Activated CD8-positive, alpha-beta T cell treated with anti-CD3 and anti-CD28 coated beads for 36 hours (primary cell): ENCODE measurements at regions not wholly inside any gene's neighbourhood (a gene's known extent, or its start where the extent isn't known, plus 50 kb on each side); places are given as distances from the start of the nearest gene placed in this dataset.

Experiments
- ATAC-seq: fragments of 200-7000 bp; cut with Tn5 transposase; one replicate; pipeline ENCODE4 v1.10.0; 2021; ENCODE audit warnings: mild to moderate bottlenecking, moderate library complexity
- CTCF ChIA-PET: fragments of 350-600 bp; sonication (Branson Sonifier 250); formaldehyde crosslinking; loops from one replicate; lab custom pipeline; 2021; ENCODE audit warnings: antibody characterized with exemption; lab: Charles Lee
- POLR2A ChIA-PET: fragments of 350-600 bp; sonication (Branson Sonifier 250); formaldehyde crosslinking; loops from one replicate; lab custom pipeline; 2021; ENCODE audit warnings: antibody characterized with exemption; lab: Charles Lee
- DNase-seq: peaks from one replicate; pipeline ENCODE4 v3.0.0-alpha.2; 2020
- H3K27ac Mint-ChIP-seq: one replicate; pipeline ENCODE4 v1.8.0; 2021; ENCODE audit warnings: mild to moderate bottlenecking, mixed read lengths
- H3K27me3 Mint-ChIP-seq: one replicate; pipeline ENCODE4 v1.8.0; 2021; ENCODE audit warnings: mixed read lengths
- H3K36me3 Mint-ChIP-seq: one replicate; pipeline ENCODE4 v1.8.0; 2021; ENCODE audit warnings: low read depth, mixed read lengths
- H3K4me1 Mint-ChIP-seq: one replicate; pipeline ENCODE4 v1.8.0; 2021; ENCODE audit warnings: low read depth, mixed read lengths
- H3K4me3 Mint-ChIP-seq: one replicate; pipeline ENCODE4 v1.8.0; 2021; ENCODE audit warnings: mild to moderate bottlenecking, moderate library complexity, mixed read lengths
- H3K9me3 Mint-ChIP-seq: one replicate; pipeline ENCODE4 v1.8.0; 2021; ENCODE audit warnings: mixed read lengths
- intact Hi-C: fragments of 100-400 bp; cut with micrococcal nuclease; formaldehyde crosslinking; loops from one replicate; pipeline ENCODE4 v1.10.0; 2022
- TF ChIP-seq, protein P1 (sequence below): fragments of 200-600 bp; IDR thresholded peaks from one replicate; pipeline ENCODE4 v1.8.0; 2022; ENCODE audit warnings: antibody characterized with exemption, mild to moderate bottlenecking

DNA sequence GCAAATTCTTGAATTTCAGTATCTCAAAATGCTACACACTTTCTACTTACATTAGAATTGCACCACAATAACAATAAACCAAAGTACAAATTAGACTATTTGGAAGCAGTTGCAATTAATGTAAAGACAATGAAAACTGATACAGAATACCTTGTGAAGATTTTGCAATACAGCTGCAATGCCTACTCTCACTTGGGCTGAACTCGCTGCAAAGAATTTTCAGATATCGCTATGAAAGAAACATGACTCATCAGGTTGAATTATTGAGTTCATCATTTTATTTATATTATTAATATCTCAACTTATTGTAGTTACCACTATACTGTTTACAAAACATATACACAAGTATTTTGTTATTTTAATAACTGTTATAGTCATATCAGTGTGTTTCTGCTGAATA lies 108.0 kb upstream of the TMTC2 start:
- Mint-ChIP-seq H3K36me3 (no peaks in the 10 kb centered on the region), H3K27ac (no peak overlapping the region), H3K4me3 (no peak overlapping the region), H3K27me3 (no peaks in the 10 kb centered on the region), H3K4me1 (no peaks in the 10 kb centered on the region), H3K9me3 (no peaks in the 10 kb centered on the region)
- CTCF ChIA-PET = no interaction called here
- ATAC-seq (no peak), DNase-seq (no peak)
- intact Hi-C loops = no loop called here
- POLR2A ChIA-PET = no interaction called here
- TF ChIP-seq, protein P1, sequence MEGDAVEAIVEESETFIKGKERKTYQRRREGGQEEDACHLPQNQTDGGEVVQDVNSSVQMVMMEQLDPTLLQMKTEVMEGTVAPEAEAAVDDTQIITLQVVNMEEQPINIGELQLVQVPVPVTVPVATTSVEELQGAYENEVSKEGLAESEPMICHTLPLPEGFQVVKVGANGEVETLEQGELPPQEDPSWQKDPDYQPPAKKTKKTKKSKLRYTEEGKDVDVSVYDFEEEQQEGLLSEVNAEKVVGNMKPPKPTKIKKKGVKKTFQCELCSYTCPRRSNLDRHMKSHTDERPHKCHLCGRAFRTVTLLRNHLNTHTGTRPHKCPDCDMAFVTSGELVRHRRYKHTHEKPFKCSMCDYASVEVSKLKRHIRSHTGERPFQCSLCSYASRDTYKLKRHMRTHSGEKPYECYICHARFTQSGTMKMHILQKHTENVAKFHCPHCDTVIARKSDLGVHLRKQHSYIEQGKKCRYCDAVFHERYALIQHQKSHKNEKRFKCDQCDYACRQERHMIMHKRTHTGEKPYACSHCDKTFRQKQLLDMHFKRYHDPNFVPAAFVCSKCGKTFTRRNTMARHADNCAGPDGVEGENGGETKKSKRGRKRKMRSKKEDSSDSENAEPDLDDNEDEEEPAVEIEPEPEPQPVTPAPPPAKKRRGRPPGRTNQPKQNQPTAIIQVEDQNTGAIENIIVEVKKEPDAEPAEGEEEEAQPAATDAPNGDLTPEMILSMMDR = no peak

DNA sequence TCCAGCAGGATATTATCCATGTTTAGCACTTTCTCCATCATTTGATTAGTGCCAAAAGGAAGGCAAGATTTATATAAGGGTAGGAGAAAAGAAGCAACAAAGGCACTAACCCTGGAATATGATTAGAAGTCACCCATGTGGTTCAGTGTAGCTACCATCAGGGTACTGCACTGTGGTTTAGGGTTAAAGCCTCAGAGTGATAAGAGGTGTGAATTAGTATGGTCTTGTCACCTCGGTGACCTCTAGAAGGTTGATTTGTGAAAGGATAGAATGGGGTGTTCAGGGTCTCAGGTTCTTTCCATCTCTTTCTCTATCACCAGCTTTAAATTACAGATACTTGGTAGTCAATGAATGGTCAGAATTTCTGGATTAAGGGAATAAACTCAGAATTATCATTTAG lies 103.0 kb upstream of the TMTC2 start:
- Mint-ChIP-seq H3K27ac (no peak overlapping the region), H3K4me3 (no peak overlapping the region), H3K4me1 (no peaks in the 10 kb centered on the region), H3K36me3 (no peaks in the 10 kb centered on the region), H3K27me3 (no peaks in the 10 kb centered on the region), H3K9me3 (peaks cover 12% of the 10 kb centered on the region)
- TF ChIP-seq, protein P1 = no peak
- no peak for DNase-seq
- intact Hi-C loops = no loop called here
- ChIA-PET POLR2A (interaction anchor here (0.6 kb wide), 1 partner anchor 959 kb away, joined by 4 read pairs; no protein-coding TSS in a partner anchor), CTCF (no interaction called here)
- no peak for ATAC-seq

DNA sequence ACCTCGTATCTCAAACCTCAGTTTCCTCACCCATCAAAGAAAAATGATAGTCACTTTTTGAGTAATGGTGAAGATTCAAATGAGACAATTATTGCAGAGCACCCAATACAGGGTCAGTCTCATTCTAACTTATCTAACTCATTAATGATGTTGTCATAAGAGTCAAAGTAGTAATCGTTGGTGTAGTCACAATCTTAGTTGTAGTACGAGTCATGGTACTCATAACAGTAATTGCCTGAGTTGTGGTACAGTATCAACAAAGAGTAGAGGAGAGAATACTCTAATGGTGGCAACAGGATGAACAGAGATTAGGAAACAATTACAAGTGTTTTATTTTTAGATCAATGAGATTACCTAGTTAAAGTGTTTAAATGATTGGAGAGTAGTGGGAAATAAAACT lies 93.6 kb upstream of the TMTC2 start:
- TF ChIP-seq, protein P1 = no peak
- no peak overlapping the region for H3K4me3 Mint-ChIP-seq
- ATAC-seq (no peak), DNase-seq (no peak)
- H3K4me1 Mint-ChIP-seq = no peaks in the 10 kb centered on the region
- intact Hi-C loops = no loop called here
- CTCF ChIA-PET = no interaction called here
- H3K9me3 Mint-ChIP-seq = peaks cover 5% of the 10 kb centered on the region
- H3K27me3 Mint-ChIP-seq = no peaks in the 10 kb centered on the region
- H3K36me3 Mint-ChIP-seq = no peaks in the 10 kb centered on the region
- POLR2A ChIA-PET = no interaction called here
- no peak overlapping the region for H3K27ac Mint-ChIP-seq

DNA sequence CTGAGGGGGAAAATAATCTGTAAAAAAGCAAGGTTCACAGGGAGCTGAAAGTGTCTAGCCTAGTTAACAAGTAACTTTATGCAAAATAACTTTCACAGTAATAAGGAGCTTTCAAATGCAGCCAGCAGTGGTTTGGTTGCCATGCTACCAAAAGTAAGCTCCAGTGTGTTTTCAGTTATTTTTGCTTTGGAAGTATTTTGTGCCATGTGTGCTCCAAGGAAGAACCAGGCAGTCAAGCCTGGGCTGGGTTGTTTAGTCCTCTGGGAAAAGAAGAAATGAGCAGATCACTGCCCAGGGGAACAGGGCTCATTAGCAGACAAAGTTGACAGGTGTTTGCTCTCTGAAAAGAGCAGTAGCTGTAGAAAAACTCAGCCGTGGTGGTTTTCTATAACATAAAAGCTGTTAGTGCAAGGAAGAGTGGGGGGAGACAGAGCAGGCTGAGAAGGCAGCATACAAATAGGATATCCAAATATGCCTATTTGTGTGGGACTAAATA lies 92.8 kb upstream of the TMTC2 start:
- ChIA-PET POLR2A (no interaction called here), CTCF (no interaction called here)
- no peaks in the 10 kb centered on the region for H3K27me3 Mint-ChIP-seq
- no peak overlapping the region for H3K4me3 Mint-ChIP-seq
- DNase-seq (no peak), ATAC-seq (no peak)
- intact Hi-C loops = no loop called here
- TF ChIP-seq, protein P1 = no peak
- H3K27ac Mint-ChIP-seq = no peak overlapping the region
- H3K36me3 Mint-ChIP-seq = no peaks in the 10 kb centered on the region
- peaks cover 2% of the 10 kb centered on the region for H3K9me3 Mint-ChIP-seq
- H3K4me1 Mint-ChIP-seq = no peaks in the 10 kb centered on the region

DNA sequence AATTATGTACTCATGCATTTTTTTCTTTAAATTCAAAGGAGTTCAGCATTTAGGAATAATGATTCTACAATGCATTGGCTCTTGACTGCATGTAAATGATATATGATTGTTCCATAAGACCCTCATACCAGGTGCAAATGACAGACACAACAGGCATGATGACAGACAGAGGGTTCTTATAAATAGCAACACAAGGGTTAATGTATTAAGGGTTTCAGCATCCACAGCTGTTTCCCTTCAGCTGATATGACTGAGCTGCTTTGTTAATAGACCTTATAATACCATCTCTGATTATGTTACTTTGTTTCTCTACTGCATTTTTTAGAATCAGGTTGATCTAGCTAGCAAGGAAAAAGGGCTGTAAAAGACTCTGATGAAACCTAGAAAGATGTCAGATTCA lies 90.8 kb upstream of the TMTC2 start:
- POLR2A ChIA-PET = no interaction called here
- H3K4me3 Mint-ChIP-seq = no peak overlapping the region
- intact Hi-C loops = no loop called here
- no peak for ATAC-seq
- CTCF ChIA-PET = interaction anchor here (1.3 kb wide), 1 partner anchor 13 kb away, joined by 4 read pairs; no protein-coding TSS in a partner anchor
- H3K9me3 Mint-ChIP-seq = no peaks in the 10 kb centered on the region
- no peak overlapping the region for H3K27ac Mint-ChIP-seq
- H3K36me3 Mint-ChIP-seq = no peaks in the 10 kb centered on the region
- no peak for DNase-seq
- TF ChIP-seq, protein P1 = no peak
- H3K27me3 Mint-ChIP-seq = no peaks in the 10 kb centered on the region
- no peaks in the 10 kb centered on the region for H3K4me1 Mint-ChIP-seq
